H1 (cell line): ENCODE measurements at regions not wholly inside any gene's neighbourhood (a gene's known extent, or its start where the extent isn't known, plus 50 kb on each side); places are given as distances from the start of the nearest gene placed in this dataset.

Experiments
- CEBPB ChIP-seq: IDR thresholded peaks from 2 replicates; pipeline ENCODE4 v1.6.1; 2012; ENCODE audit warnings: low read depth, low read length
- CHD2 ChIP-seq: IDR thresholded peaks from 2 replicates; pipeline ENCODE4 v1.6.1; 2012; ENCODE audit warnings: low read length, improper control_type of control experiment
- EP300 ChIP-seq, 2 experiments: IDR thresholded peaks; 1 replicate in 1 of 2; 2 replicates in 1 of 2; pipeline ENCODE4 v1.6.1; 2011 to 2012; ENCODE audit warnings: low read depth in 2 of 2, low read length in 2 of 2, mild to moderate bottlenecking in 2 of 2, borderline replicate concordance in 1 of 2, inconsistent platforms in 1 of 2, moderate library complexity in 1 of 2
- EZH2 ChIP-seq: fragments of 200-600 bp; sonication (generic); IDR thresholded peaks from 2 replicates; pipeline ENCODE4 v1.7.1; 2012; ENCODE audit warnings: low read depth, mild to moderate bottlenecking, moderate library complexity, low read length, inconsistent platforms; ENCODE audit not compliant: severe bottlenecking
- PHF8 ChIP-seq: fragments of 200-600 bp; sonication (generic); conservative IDR thresholded peaks from 2 replicates; pipeline ENCODE4 v1.7.1; 2012; ENCODE audit warnings: low read depth, mild to moderate bottlenecking, inconsistent platforms, low read length, moderate library complexity
- POLR2A ChIP-seq, 2 experiments: IDR thresholded peaks; 1 replicate in 1 of 2; 2 replicates in 1 of 2; pipeline ENCODE4 v1.6.1; 2011; ENCODE audit warnings: low read depth in 2 of 2, low read length in 2 of 2, mild to moderate bottlenecking in 2 of 2; ENCODE audit errors: control extremely low read depth in 1 of 2
- POLR2AphosphoS5 ChIP-seq: IDR thresholded peaks from 2 replicates; pipeline ENCODE4 v1.6.1; 2011; ENCODE audit warnings: low read depth, low read length
- RXRA ChIP-seq: IDR thresholded peaks from 2 replicates; pipeline ENCODE4 v1.6.1; 2011; ENCODE audit warnings: low read depth, mild to moderate bottlenecking, low read length, moderate library complexity; ENCODE audit not compliant: insufficient read depth
- SIRT6 ChIP-seq: IDR thresholded peaks from one replicate; pipeline ENCODE4 v1.7.1; 2012; ENCODE audit warnings: low read length, inconsistent platforms
- TAF1 ChIP-seq: IDR thresholded peaks from 2 replicates; pipeline ENCODE4 v1.6.1; 2011; ENCODE audit warnings: mild to moderate bottlenecking, low read depth, low read length
- TAF7 ChIP-seq: optimal IDR thresholded peaks from 2 replicates; pipeline ENCODE3; 2011; ENCODE audit warnings: low read depth, mild to moderate bottlenecking, inconsistent platforms, low read length, moderate library complexity, borderline replicate concordance
- TBP ChIP-seq: IDR thresholded peaks from 2 replicates; pipeline ENCODE4 v1.6.1; 2011; ENCODE audit warnings: low read depth, low read length, improper control_type of control experiment
- YY1 ChIP-seq: IDR thresholded peaks from 2 replicates; pipeline ENCODE4 v1.6.1; 2011; ENCODE audit warnings: low read depth, mild to moderate bottlenecking, low read length
- TF ChIP-seq, protein P1 (sequence below), 3 experiments: IDR thresholded peaks; 1 replicate in 2 of 3; 2 replicates in 1 of 3; pipeline versions ENCODE4 v1.5.1 to v1.6.1; 2011; ENCODE audit warnings: low read length in 3 of 3, mild to moderate bottlenecking in 3 of 3, inconsistent platforms in 2 of 3, low read depth in 1 of 3, moderate library complexity in 1 of 3; ENCODE audit not compliant: insufficient read depth in 1 of 3; ENCODE audit errors: control extremely low read depth in 1 of 3

DNA sequence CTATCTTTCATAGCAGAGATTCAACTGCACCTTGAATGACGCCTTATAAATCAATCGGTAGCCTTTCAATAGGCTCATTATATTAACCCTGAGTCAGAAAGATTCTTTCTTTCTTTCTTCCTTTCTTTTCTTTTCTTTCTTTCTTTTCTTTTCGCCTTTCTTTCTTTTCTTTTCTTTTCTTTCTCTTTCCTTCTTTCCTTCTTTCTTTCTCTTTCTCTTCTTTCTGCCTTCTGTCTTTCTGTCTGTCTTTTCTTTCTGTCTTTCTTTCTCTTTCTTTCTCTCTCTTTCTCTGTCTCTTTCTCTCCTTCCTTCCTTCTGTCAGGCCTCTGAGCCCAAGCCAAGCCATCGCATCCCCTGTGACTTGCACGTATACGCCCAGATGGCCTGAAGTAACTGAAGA, 86.0 kb upstream of the CLINT1 start:
- no peak for TF ChIP-seq POLR2AphosphoS5
- TF ChIP-seq TAF1 = no peak
- TF ChIP-seq CHD2 = no peak
- TF ChIP-seq, protein P1, sequence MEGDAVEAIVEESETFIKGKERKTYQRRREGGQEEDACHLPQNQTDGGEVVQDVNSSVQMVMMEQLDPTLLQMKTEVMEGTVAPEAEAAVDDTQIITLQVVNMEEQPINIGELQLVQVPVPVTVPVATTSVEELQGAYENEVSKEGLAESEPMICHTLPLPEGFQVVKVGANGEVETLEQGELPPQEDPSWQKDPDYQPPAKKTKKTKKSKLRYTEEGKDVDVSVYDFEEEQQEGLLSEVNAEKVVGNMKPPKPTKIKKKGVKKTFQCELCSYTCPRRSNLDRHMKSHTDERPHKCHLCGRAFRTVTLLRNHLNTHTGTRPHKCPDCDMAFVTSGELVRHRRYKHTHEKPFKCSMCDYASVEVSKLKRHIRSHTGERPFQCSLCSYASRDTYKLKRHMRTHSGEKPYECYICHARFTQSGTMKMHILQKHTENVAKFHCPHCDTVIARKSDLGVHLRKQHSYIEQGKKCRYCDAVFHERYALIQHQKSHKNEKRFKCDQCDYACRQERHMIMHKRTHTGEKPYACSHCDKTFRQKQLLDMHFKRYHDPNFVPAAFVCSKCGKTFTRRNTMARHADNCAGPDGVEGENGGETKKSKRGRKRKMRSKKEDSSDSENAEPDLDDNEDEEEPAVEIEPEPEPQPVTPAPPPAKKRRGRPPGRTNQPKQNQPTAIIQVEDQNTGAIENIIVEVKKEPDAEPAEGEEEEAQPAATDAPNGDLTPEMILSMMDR (IDR thresholded peaks at IDR 0.05; ENCODE audit: control extremely low read depth in 1 of 3, insufficient read depth in 1 of 3, low read depth in 1 of 3, low read length in 3 of 3) = no peak
- no peak for TF ChIP-seq POLR2A (IDR thresholded peaks at IDR 0.05; ENCODE audit: control extremely low read depth in 1 of 2, low read depth in 2 of 2, low read length in 2 of 2)
- TF ChIP-seq YY1 = no peak
- no peak for TF ChIP-seq EZH2
- TF ChIP-seq PHF8 = no peak
- TF ChIP-seq EP300 (IDR thresholded peaks at IDR 0.05; ENCODE audit: borderline replicate concordance in 1 of 2, low read depth in 2 of 2, low read length in 2 of 2) = no peak
- TF ChIP-seq TBP = no peak
- TF ChIP-seq RXRA = no peak
- no peak for TF ChIP-seq SIRT6
- no peak for TF ChIP-seq TAF7
- no peak for TF ChIP-seq CEBPB
